DND-41 (cell line): ENCODE measurements at regions not wholly inside any gene's neighbourhood (a gene's known extent, or its start where the extent isn't known, plus 50 kb on each side); places are given as distances from the start of the nearest gene placed in this dataset.

ENCODE experiments used
- ATAC-seq: fragments of 200-7000 bp; cut with Tn5 transposase; 3 replicates; pipeline ENCODE4 v1.9.1; 2021; ENCODE audit warnings: low read depth; ENCODE audit not compliant: insufficient read depth
- DNase-seq: peaks from one replicate; pipeline ENCODE4 v3.0.0-alpha.2; 2020
- H2AFZ ChIP-seq: 2 replicates; pipeline ENCODE4 v1.6.0; 2012; ENCODE audit warnings: low read depth, low read length
- H3K27ac ChIP-seq: 2 replicates; pipeline ENCODE4 v1.5.1; 2012; ENCODE audit warnings: low read length, inconsistent platforms
- H3K27me3 ChIP-seq: fragments of 200-600 bp; sonication (generic); 2 replicates; pipeline ENCODE4 v1.6.0; 2012; ENCODE audit warnings: low read length, mild to moderate bottlenecking, inconsistent platforms; ENCODE audit not compliant: insufficient read depth, poor library complexity
- H3K36me3 ChIP-seq: 2 replicates; pipeline ENCODE4 v1.5.1; 2012; ENCODE audit warnings: low read length, inconsistent platforms; ENCODE audit not compliant: insufficient read depth
- H3K4me1 ChIP-seq: 2 replicates; pipeline ENCODE4 v1.5.1; 2012; ENCODE audit warnings: mild to moderate bottlenecking, low read length; ENCODE audit not compliant: insufficient read depth
- H3K4me2 ChIP-seq: 2 replicates; pipeline ENCODE4 v1.6.0; 2012; ENCODE audit warnings: mild to moderate bottlenecking, moderate library complexity, low read length, inconsistent platforms; ENCODE audit not compliant: insufficient read depth
- H3K4me3 ChIP-seq, 2 experiments: fragments of 200-600 bp in 1 of 2; shearing (Covaris generic) in 1 of 2; 2 replicates each; pipeline ENCODE4 v1.5.1; 2012 to 2016; ENCODE audit warnings: inconsistent platforms in 2 of 2, low read length in 2 of 2, mild to moderate bottlenecking in 2 of 2, low read depth in 1 of 2, moderate library complexity in 1 of 2
- H3K79me2 ChIP-seq: 2 replicates; pipeline ENCODE4 v1.6.0; 2012; ENCODE audit warnings: low read length, inconsistent platforms; ENCODE audit not compliant: insufficient read depth
- H3K9ac ChIP-seq: 2 replicates; pipeline ENCODE4 v1.6.0; 2012; ENCODE audit warnings: low read depth, mild to moderate bottlenecking, inconsistent platforms, low read length, moderate library complexity
- H3K9me3 ChIP-seq: 2 replicates; pipeline ENCODE4 v1.5.1; 2012; ENCODE audit warnings: low read length, moderate library complexity, mild to moderate bottlenecking, inconsistent platforms; ENCODE audit not compliant: insufficient read depth, severe bottlenecking
- H4K20me1 ChIP-seq: 2 replicates; pipeline ENCODE4 v1.6.0; 2012; ENCODE audit warnings: low read length; ENCODE audit not compliant: insufficient read depth
- EZH2 ChIP-seq: IDR thresholded peaks from 3 replicates; pipeline ENCODE4 v1.6.1; 2012; ENCODE audit warnings: borderline replicate concordance, low read depth, mild to moderate bottlenecking, moderate library complexity, low read length, inconsistent platforms; ENCODE audit not compliant: severe bottlenecking
- TF ChIP-seq, protein P1 (sequence below): IDR thresholded peaks from 2 replicates; pipeline ENCODE4 v1.5.1; 2012; ENCODE audit warnings: borderline replicate concordance, low read length, moderate library complexity, mild to moderate bottlenecking; ENCODE audit not compliant: poor library complexity, severe bottlenecking; ENCODE audit errors: extremely low read depth

DNA sequence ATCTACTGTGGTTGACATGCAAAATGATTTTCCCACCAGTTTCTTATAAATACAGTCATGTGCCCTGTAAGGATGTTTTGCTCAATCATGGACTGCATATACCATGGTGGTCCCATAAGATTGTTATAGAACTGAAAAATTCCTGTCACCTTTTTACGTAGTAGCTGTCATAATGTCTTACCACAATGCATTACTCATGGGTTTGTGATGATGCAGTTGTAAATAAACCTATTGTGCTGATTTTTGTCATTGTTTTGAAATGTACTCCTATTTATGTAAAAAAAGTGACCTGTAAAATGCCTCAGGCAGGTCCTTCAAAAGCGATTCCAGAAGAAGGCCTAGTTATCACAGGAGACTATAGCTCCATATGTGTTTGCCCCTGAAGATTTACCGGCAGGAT is 695.4 kb upstream of the KIF2B start:
- TF ChIP-seq, protein P1, sequence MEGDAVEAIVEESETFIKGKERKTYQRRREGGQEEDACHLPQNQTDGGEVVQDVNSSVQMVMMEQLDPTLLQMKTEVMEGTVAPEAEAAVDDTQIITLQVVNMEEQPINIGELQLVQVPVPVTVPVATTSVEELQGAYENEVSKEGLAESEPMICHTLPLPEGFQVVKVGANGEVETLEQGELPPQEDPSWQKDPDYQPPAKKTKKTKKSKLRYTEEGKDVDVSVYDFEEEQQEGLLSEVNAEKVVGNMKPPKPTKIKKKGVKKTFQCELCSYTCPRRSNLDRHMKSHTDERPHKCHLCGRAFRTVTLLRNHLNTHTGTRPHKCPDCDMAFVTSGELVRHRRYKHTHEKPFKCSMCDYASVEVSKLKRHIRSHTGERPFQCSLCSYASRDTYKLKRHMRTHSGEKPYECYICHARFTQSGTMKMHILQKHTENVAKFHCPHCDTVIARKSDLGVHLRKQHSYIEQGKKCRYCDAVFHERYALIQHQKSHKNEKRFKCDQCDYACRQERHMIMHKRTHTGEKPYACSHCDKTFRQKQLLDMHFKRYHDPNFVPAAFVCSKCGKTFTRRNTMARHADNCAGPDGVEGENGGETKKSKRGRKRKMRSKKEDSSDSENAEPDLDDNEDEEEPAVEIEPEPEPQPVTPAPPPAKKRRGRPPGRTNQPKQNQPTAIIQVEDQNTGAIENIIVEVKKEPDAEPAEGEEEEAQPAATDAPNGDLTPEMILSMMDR: no peak
- TF ChIP-seq EZH2: no peak
- no peaks in the 10 kb centered on the region for H4K20me1 ChIP-seq
- H3K9me3 ChIP-seq: no peaks in the 10 kb centered on the region
- H3K4me2 ChIP-seq: no peak overlapping the region
- no peak overlapping the region for H2AFZ ChIP-seq
- H3K27ac ChIP-seq: no peak overlapping the region
- ATAC-seq (no peak), DNase-seq (no peak)
- no peaks in the 10 kb centered on the region for H3K27me3 ChIP-seq
- no peaks in the 10 kb centered on the region for H3K4me1 ChIP-seq
- no peaks in the 10 kb centered on the region for H3K36me3 ChIP-seq
- H3K4me3 ChIP-seq: no peak overlapping the region
- H3K9ac ChIP-seq: no peak overlapping the region
- H3K79me2 ChIP-seq: no peaks in the 10 kb centered on the region

DNA sequence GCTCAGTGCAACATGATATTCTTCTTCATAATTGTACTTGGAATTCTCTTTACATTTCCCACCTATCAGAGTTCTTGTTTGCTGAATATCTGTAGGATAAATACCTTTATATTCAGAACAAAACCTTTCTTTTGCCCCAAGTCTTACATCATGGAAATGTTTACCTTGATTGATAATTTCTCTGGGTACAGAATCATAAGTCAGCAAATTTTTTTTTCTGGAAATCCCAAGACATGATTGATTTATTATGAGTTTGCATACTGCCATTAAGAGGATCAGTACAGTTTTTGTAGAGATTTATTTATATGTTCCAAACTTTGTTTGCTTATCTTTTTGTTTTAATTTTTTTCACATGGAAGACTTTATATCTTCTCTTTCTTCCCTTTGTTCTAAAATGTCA is 699.8 kb upstream of the KIF2B start:
- H4K20me1 ChIP-seq: no peaks in the 10 kb centered on the region
- H3K9me3 ChIP-seq: no peaks in the 10 kb centered on the region
- no peak overlapping the region for H3K27ac ChIP-seq
- no peak overlapping the region for H2AFZ ChIP-seq
- no peaks in the 10 kb centered on the region for H3K4me1 ChIP-seq
- no peaks in the 10 kb centered on the region for H3K79me2 ChIP-seq
- no peak for DNase-seq
- ATAC-seq: no peak
- H3K4me3 ChIP-seq: no peak overlapping the region
- TF ChIP-seq EZH2: no peak
- TF ChIP-seq, protein P1: no peak
- H3K9ac ChIP-seq: no peak overlapping the region
- no peaks in the 10 kb centered on the region for H3K36me3 ChIP-seq
- H3K4me2 ChIP-seq: no peak overlapping the region
- no peaks in the 10 kb centered on the region for H3K27me3 ChIP-seq

DNA sequence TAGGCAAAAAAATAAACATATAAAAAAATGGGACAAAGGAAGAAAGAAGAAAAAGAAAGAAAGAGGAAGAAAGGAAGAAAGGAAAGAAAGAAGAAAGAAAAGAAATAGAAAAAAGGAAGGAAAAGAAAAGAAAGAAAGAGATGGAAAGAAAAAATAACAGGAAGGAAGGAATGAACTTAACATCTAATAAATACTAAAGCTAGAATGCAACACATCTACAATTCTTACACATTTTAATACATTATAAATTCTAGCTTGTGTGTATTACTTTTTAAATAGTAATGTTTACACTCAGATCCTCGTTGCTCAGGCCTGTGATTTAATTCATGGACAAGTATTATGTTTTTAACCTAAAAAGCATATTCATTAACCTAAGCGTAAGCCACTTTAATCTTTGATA is 703.0 kb upstream of the KIF2B start:
- DNase-seq: no peak
- Histone ChIP-seq H3K27me3 (no peaks in the 10 kb centered on the region), H4K20me1 (no peaks in the 10 kb centered on the region), H3K4me3 (no peak overlapping the region), H3K79me2 (no peaks in the 10 kb centered on the region), H3K27ac (no peak overlapping the region), H3K4me1 (no peaks in the 10 kb centered on the region), H3K4me2 (no peak overlapping the region), H3K36me3 (no peaks in the 10 kb centered on the region), H2AFZ (no peak overlapping the region), H3K9me3 (no peaks in the 10 kb centered on the region), H3K9ac (no peak overlapping the region)
- ATAC-seq: no peak
- TF ChIP-seq, protein P1: no peak
- TF ChIP-seq EZH2: no peak

DNA sequence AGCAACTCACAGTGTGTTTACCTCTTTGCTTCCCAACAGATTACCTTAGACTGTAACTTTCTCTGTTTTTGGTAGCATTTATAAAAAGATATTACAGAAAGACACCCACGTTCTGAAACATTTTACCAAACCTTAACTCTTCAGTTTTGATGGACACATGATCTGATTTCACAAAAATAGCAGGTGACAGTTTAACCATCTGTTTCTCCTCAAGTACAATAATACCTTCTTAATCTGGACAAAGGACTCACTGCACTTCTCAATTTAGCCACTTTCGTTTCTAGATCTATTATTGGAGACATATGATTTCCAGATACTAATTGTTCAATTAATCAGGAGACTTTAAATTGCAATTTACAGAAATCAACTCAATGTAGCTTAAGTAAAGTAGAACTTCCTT is 703.8 kb upstream of the KIF2B start:
- no peak overlapping the region for H3K27ac ChIP-seq
- H4K20me1 ChIP-seq: no peaks in the 10 kb centered on the region
- TF ChIP-seq, protein P1: no peak
- TF ChIP-seq EZH2: no peak
- no peak for ATAC-seq
- no peak overlapping the region for H3K4me3 ChIP-seq
- H3K79me2 ChIP-seq: no peaks in the 10 kb centered on the region
- H3K9ac ChIP-seq: no peak overlapping the region
- no peaks in the 10 kb centered on the region for H3K27me3 ChIP-seq
- no peak for DNase-seq
- no peak overlapping the region for H2AFZ ChIP-seq
- H3K4me2 ChIP-seq: no peak overlapping the region
- H3K4me1 ChIP-seq: no peaks in the 10 kb centered on the region
- no peaks in the 10 kb centered on the region for H3K9me3 ChIP-seq
- H3K36me3 ChIP-seq: no peaks in the 10 kb centered on the region
